ENCODE measurements at regions not wholly inside any gene's neighbourhood (a gene's known extent, or its start where the extent isn't known, plus 50 kb on each side); places are given as distances from the start of the nearest gene placed in this dataset.

- DNase-seq (ENCODE audit: low read depth in 2 of 2), result no peak
- Histone ChIP-seq H3K9ac (ENCODE audit: insufficient read depth, low read length) (no peak overlapping the region), H3K27me3 (ENCODE audit: control insufficient read depth, insufficient read depth, low read length) (no peaks in the 10 kb centered on the region), H3K9me3 (ENCODE audit: control insufficient read depth, insufficient read depth, low read depth, low read length) (no peaks in the 10 kb centered on the region), H3K4me1 (ENCODE audit: control insufficient read depth, extremely low read depth, insufficient read depth, low read length) (no peaks in the 10 kb centered on the region), H3K27ac (ENCODE audit: insufficient read depth, low read length) (no peak overlapping the region), H3K4me2 (ENCODE audit: extremely low read depth, insufficient read depth, low read length) (no peak overlapping the region), H4K20me1 (ENCODE audit: control insufficient read depth, extremely low read depth, insufficient read depth, low read length) (no peaks in the 10 kb centered on the region), H3K4me3 (replicated peaks in 1 of 4; ENCODE audit: control extremely low read depth in 1 of 4, insufficient read depth in 1 of 4, low read depth in 3 of 4, low read length in 4 of 4) (no peak overlapping the region), H3K79me2 (ENCODE audit: control insufficient read depth, insufficient read depth, low read length) (no peaks in the 10 kb centered on the region), H2AFZ (ENCODE audit: low read length) (no peak overlapping the region), H3K36me3 (ENCODE audit: control insufficient read depth, insufficient read depth, low read length) (no peaks in the 10 kb centered on the region)
- TF ChIP-seq EZH2 (IDR thresholded peaks at IDR 0.05; ENCODE audit: low read length, missing control alignments) (no peak), CTCF (conservative IDR thresholded peaks at IDR 0.05 in 1 of 2, IDR thresholded peaks at IDR 0.05 in 1 of 2; ENCODE audit: low read depth in 1 of 2, low read length in 2 of 2) (no peak)
Observed at GRCh38 chr3:174417573-174417972, 441.6 kb upstream of the NAALADL2 start.

- TF ChIP-seq EZH2 (IDR thresholded peaks at IDR 0.05; ENCODE audit: low read length, missing control alignments) (no peak), CTCF (conservative IDR thresholded peaks at IDR 0.05 in 1 of 2, IDR thresholded peaks at IDR 0.05 in 1 of 2; ENCODE audit: low read depth in 1 of 2, low read length in 2 of 2) (no peak)
- no peak for DNase-seq (ENCODE audit: low read depth in 2 of 2)
- Histone ChIP-seq H3K36me3 (ENCODE audit: control insufficient read depth, insufficient read depth, low read length) (no peaks in the 10 kb centered on the region), H3K4me2 (ENCODE audit: extremely low read depth, insufficient read depth, low read length) (no peak overlapping the region), H3K9ac (ENCODE audit: insufficient read depth, low read length) (no peak overlapping the region), H4K20me1 (ENCODE audit: control insufficient read depth, extremely low read depth, insufficient read depth, low read length) (no peaks in the 10 kb centered on the region), H3K27me3 (ENCODE audit: control insufficient read depth, insufficient read depth, low read length) (no peaks in the 10 kb centered on the region), H3K4me1 (ENCODE audit: control insufficient read depth, extremely low read depth, insufficient read depth, low read length) (no peaks in the 10 kb centered on the region), H3K79me2 (ENCODE audit: control insufficient read depth, insufficient read depth, low read length) (no peaks in the 10 kb centered on the region), H3K9me3 (ENCODE audit: control insufficient read depth, insufficient read depth, low read depth, low read length) (no peaks in the 10 kb centered on the region), H3K27ac (ENCODE audit: insufficient read depth, low read length) (no peak overlapping the region), H2AFZ (ENCODE audit: low read length) (no peak overlapping the region), H3K4me3 (replicated peaks in 1 of 4; ENCODE audit: control extremely low read depth in 1 of 4, insufficient read depth in 1 of 4, low read depth in 3 of 4, low read length in 4 of 4) (no peak overlapping the region)
Observed at GRCh38 chr3:174419216-174419615, 439.9 kb upstream of the NAALADL2 start.

GRCh38 chr3:174423936-174424335, 435.2 kb upstream of the NAALADL2 start:
- no peak for TF ChIP-seq CTCF (conservative IDR thresholded peaks at IDR 0.05 in 1 of 2, IDR thresholded peaks at IDR 0.05 in 1 of 2; ENCODE audit: low read depth in 1 of 2, low read length in 2 of 2)
- no peak for TF ChIP-seq EZH2 (IDR thresholded peaks at IDR 0.05; ENCODE audit: low read length, missing control alignments)
- Histone ChIP-seq H2AFZ (ENCODE audit: low read length) (no peak overlapping the region), H3K9me3 (ENCODE audit: control insufficient read depth, insufficient read depth, low read depth, low read length) (no peaks in the 10 kb centered on the region), H3K27ac (ENCODE audit: insufficient read depth, low read length) (no peak overlapping the region), H4K20me1 (ENCODE audit: control insufficient read depth, extremely low read depth, insufficient read depth, low read length) (no peaks in the 10 kb centered on the region), H3K36me3 (ENCODE audit: control insufficient read depth, insufficient read depth, low read length) (no peaks in the 10 kb centered on the region), H3K4me2 (ENCODE audit: extremely low read depth, insufficient read depth, low read length) (no peak overlapping the region), H3K4me1 (ENCODE audit: control insufficient read depth, extremely low read depth, insufficient read depth, low read length) (no peaks in the 10 kb centered on the region), H3K27me3 (ENCODE audit: control insufficient read depth, insufficient read depth, low read length) (no peaks in the 10 kb centered on the region), H3K79me2 (ENCODE audit: control insufficient read depth, insufficient read depth, low read length) (no peaks in the 10 kb centered on the region), H3K9ac (ENCODE audit: insufficient read depth, low read length) (no peak overlapping the region), H3K4me3 (replicated peaks in 1 of 4; ENCODE audit: control extremely low read depth in 1 of 4, insufficient read depth in 1 of 4, low read depth in 3 of 4, low read length in 4 of 4) (no peak overlapping the region)
- no peak for DNase-seq (ENCODE audit: low read depth in 2 of 2)

All from fibroblast of lung (primary cell).